AG04449 (cell line): ENCODE measurements at regions not wholly inside any gene's neighbourhood (a gene's known extent, or its start where the extent isn't known, plus 50 kb on each side); places are given as distances from the start of the nearest gene placed in this dataset.

Experiments used
- CTCF ChIA-PET: fragments of 350-600 bp; formaldehyde crosslinking; extraction: SDS; loops from one replicate; lab custom pipeline; 2021; ENCODE audit warnings: antibody characterized with exemption; lab: Yijun Ruan, JAX
- POLR2A ChIA-PET: fragments of 400-600, 350-600 bp; formaldehyde crosslinking; extraction: SDS; loops from one replicate; lab custom pipeline; 2020; ENCODE audit warnings: antibody characterized with exemption, inconsistent platforms; lab: Yijun Ruan, JAX
- DNase-seq: peaks from one replicate; pipeline ENCODE4 v3.0.0-alpha.2; 2010; ENCODE audit warnings: low read depth, low spot score
- H3K4me3 ChIP-seq: 2 replicates; pipeline ENCODE4 v1.5.1; 2011; ENCODE audit warnings: low read depth, mild to moderate bottlenecking, control low read depth, low read length
- TF ChIP-seq, protein P1 (sequence below): IDR thresholded peaks from one replicate; pipeline ENCODE4 v1.5.1; 2011; ENCODE audit warnings: mild to moderate bottlenecking, moderate library complexity, low read length, control low read depth, inconsistent platforms; ENCODE audit not compliant: insufficient read depth; ENCODE audit errors: missing control alignments

DNA sequence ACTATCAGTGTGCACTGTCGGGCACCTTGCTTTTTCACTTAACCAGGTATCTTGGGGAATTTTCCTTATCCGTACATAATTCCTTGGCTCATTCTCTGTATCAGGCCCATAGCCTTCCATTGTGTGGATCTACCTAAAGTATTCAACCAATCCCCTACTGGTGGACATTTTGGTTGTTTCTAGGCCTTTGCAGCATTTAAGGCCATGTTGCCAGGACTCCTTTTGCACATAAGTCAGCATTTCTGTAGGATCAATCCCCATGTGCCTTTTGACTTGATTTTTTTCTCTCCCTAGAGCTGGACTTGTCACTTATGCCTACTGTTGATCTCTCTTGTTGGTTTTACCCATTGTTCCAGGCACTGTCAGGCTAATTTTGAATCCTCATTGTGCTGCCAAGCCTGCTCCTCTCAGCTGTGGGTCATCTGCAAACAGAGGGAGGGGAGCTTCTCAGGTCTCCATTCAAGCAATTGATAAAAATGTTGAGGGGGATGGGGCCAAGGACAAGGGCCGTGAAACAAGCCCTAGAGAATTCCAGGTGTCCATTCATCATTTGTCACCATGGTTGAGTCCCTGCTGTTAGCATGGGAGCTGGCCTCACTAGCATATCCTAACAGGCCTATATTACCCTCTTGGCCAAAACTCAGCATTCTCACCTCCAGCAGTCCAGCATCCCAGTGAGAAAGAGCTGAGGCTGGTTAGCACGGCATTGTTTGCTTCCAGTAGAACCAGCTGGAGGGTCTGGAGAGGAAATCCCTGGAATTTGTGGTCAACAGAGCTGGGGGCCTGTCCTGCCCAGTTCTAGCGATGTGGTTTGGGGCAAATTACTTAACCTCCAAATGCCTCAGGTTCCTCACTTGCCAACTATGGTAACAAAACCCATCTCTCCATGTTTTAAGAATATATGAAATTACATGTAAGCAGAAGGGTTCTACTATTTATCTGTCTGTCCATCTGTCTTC is 178.4 kb downstream of the MRPL14 start:
- ChIA-PET CTCF (interaction anchor here (0.6 to 11.9 kb wide), 20 partner anchors 8 to 281 kb away, joined by 3 to 99 read pairs (median 4); partner anchors contain the start of gene VEGFA), POLR2A (interaction anchor here (0.6 to 1.6 kb wide), 11 partner anchors 19 to 319 kb away, joined by 3 to 15 read pairs (median 3); partner anchors contain the start of genes GTPBP2 and VEGFA)
- TF ChIP-seq, protein P1, sequence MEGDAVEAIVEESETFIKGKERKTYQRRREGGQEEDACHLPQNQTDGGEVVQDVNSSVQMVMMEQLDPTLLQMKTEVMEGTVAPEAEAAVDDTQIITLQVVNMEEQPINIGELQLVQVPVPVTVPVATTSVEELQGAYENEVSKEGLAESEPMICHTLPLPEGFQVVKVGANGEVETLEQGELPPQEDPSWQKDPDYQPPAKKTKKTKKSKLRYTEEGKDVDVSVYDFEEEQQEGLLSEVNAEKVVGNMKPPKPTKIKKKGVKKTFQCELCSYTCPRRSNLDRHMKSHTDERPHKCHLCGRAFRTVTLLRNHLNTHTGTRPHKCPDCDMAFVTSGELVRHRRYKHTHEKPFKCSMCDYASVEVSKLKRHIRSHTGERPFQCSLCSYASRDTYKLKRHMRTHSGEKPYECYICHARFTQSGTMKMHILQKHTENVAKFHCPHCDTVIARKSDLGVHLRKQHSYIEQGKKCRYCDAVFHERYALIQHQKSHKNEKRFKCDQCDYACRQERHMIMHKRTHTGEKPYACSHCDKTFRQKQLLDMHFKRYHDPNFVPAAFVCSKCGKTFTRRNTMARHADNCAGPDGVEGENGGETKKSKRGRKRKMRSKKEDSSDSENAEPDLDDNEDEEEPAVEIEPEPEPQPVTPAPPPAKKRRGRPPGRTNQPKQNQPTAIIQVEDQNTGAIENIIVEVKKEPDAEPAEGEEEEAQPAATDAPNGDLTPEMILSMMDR, result no peak
- no peak overlapping the region for H3K4me3 ChIP-seq
- DNase-seq, result peak; percentile 63

DNA sequence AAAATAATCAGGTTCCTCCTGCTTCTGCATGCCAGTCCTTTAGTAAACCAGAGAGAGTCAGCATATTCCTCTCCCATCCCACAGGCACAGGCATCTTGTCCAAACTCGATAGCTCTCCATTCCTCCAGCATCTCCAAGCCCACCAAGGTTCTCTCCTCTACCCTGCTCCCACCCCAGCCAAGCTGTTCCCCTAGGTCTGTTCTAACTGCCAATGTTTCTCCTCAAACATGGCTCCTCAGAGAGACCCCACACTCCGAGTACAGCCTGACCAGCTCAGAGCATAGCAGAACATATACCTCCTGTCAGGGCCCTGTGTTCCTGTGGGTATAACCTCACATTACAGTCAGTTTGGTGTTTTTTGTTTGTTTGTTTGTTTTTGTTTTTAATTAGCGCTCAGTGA is 177.8 kb downstream of the VEGFA start:
- TF ChIP-seq, protein P1, result no peak
- no peak overlapping the region for H3K4me3 ChIP-seq
- CTCF ChIA-PET, result interaction anchor here (2.4 to 11.9 kb wide), 4 partner anchors 17 to 179 kb away, joined by 14 to 99 read pairs (median 76); partner anchors contain the start of gene VEGFA
- no peak for DNase-seq
- POLR2A ChIA-PET, result no interaction called here

DNA sequence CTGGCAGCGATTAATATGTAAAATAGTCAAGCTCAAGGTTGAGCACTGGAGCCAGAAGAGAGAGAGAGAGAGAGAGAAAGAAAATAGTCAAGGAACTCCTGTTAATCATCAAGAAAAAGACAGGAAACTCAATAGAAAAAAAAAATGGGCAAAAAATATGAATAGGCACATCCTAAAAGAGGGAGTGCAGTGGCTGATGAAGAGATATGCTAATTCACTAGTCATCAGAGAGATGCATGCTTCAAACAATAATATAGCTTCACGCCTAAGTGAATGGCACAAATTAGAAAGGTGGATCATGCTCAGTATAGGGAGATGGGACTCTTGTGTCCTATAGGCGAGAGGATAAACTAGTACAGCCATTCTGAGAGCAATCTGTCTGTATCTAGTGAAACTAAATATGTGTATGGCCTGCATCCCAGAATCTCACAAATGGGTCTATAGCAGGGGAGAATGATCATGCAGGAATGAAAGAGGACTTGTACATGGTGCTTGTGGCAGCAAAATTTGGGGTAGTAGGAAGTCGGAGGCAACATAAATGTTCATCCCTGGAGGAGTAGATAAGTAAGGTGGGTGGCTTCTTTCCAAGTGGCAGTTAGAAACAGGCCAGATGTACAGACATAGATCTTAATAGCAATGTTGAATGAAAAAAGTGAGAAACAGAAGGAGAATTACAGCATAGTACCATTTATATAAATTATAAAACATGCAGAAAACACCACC is 176.8 kb downstream of the VEGFA start:
- POLR2A ChIA-PET, result no interaction called here
- TF ChIP-seq, protein P1, result no peak
- no peak for DNase-seq
- CTCF ChIA-PET, result interaction anchor here (0.8 to 1.1 kb wide), 3 partner anchors 10 to 172 kb away, joined by 3 read pairs; no protein-coding TSS in a partner anchor
- H3K4me3 ChIP-seq, result no peak overlapping the region

DNA sequence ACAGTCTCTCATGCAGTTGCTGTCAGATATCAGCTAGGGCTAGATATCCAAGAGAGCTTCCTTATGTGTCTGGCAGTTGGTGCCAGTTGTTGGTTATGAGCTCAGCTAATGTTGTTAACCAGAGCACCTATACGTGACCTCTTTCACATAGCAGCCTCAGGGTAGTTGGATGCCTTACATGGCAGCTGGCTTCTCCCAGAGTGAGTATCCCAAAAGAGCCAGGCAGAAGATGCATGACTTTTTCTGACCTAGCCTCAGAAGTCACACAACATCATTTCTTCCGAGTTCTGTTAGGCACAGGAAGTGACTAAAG is 175.7 kb downstream of the VEGFA start:
- CTCF ChIA-PET, result interaction anchor here (0.8 to 1.2 kb wide), 5 partner anchors 8 to 171 kb away, joined by 3 to 4 read pairs (median 3); no protein-coding TSS in a partner anchor

DNA sequence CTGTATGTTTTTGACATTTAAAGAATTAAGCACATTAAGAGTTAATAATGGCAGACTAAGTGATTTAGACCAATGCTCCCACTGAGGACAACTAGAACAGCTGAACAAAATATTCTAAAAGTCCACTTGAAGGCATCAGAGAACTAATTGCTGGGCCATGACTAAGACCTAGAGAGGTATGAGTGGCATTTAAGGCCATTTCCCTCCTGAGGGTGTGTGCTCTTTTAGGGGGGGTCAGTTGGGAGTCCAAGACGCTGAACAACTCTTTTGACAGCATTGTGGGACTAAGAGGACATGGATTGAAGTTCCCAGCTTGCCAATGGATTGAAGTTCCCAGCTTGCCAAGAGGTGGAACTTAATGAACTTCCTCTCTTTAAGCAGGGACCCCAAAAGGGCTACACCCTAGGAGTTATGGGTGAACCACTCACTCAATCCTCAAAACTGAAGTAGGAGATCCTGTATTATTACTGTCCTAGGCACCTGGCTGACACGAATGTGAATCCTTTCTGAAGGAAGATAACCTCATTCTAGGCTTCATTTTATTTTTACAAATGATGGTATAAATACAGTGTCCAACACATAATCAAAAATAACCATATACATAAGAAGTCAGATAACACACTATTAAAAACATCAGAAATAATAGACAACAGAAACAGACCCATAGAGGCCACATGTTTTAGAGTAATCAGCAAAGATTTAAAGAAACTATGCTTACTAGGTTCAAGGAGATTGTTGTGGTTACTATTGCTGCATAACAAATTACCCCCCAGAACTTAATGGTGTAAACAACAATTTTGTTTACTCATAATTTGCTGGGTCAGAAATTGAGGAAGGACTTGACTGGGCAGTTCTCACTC is 175.1 kb downstream of the VEGFA start:
- no peak for DNase-seq
- CTCF ChIA-PET, result interaction anchor here (0.7 to 3.1 kb wide), 6 partner anchors 9 to 176 kb away, joined by 3 to 12 read pairs (median 4); no protein-coding TSS in a partner anchor
- TF ChIP-seq, protein P1, result no peak
- POLR2A ChIA-PET, result no interaction called here
- no peak overlapping the region for H3K4me3 ChIP-seq

More for the DNA sequence above, 175.7 kb downstream of the VEGFA start:
- TF ChIP-seq, protein P1, result no peak
- POLR2A ChIA-PET, result no interaction called here
- no peak overlapping the region for H3K4me3 ChIP-seq
- no peak for DNase-seq
